C4-2B (cell line): ENCODE measurements at regions not wholly inside any gene's neighbourhood (a gene's known extent, or its start where the extent isn't known, plus 50 kb on each side); places are given as distances from the start of the nearest gene placed in this dataset.

ENCODE experiments used
- ZFX ChIP-seq: fragments of 450-650 bp; IDR thresholded peaks from 2 replicates; pipeline ENCODE4 v1.6.1; 2017
- TF ChIP-seq, protein P1 (sequence below): fragments of 450-650 bp; conservative IDR thresholded peaks from 2 replicates; pipeline ENCODE4 v1.5.1; 2017; ENCODE audit warnings: mild to moderate bottlenecking

DNA sequence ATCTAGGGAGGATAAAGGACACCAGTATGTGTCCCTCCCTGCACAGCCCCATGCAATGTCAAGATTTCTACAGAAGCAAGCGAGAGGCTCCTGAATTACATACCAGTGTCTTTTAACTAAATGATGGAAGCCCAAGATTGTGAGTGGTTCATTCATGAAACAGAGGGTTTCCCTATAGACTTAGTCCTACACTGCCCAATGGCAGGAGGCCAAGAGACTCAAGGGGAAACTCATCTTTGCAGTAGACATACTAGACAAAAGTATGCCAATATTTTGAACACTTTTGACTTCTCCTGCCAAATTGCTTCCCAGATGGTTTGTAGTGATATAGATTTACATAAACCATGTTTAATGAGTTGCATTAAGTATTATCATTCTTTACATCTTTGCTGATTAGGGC is 557.2 kb upstream of the JAG1 start:
- TF ChIP-seq, protein P1, sequence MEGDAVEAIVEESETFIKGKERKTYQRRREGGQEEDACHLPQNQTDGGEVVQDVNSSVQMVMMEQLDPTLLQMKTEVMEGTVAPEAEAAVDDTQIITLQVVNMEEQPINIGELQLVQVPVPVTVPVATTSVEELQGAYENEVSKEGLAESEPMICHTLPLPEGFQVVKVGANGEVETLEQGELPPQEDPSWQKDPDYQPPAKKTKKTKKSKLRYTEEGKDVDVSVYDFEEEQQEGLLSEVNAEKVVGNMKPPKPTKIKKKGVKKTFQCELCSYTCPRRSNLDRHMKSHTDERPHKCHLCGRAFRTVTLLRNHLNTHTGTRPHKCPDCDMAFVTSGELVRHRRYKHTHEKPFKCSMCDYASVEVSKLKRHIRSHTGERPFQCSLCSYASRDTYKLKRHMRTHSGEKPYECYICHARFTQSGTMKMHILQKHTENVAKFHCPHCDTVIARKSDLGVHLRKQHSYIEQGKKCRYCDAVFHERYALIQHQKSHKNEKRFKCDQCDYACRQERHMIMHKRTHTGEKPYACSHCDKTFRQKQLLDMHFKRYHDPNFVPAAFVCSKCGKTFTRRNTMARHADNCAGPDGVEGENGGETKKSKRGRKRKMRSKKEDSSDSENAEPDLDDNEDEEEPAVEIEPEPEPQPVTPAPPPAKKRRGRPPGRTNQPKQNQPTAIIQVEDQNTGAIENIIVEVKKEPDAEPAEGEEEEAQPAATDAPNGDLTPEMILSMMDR: no peak
- TF ChIP-seq ZFX: no peak
